ENCODE measurements at regions not wholly inside any gene's neighbourhood (a gene's known extent, or its start where the extent isn't known, plus 50 kb on each side); places are given as distances from the start of the nearest gene placed in this dataset.

GRCh38 chr6:168374051-168374502 is 54.5 kb upstream of the DACT2 start:
- no peak for TF ChIP-seq CTCF (optimal IDR thresholded peaks at IDR 0.05 in 1 of 3, IDR thresholded peaks at IDR 0.05 in 1 of 3, conservative IDR thresholded peaks at IDR 0.05 in 1 of 3; ENCODE audit: extremely low read depth in 1 of 3, insufficient read depth in 2 of 3, low read length in 3 of 3)
- no peak for TF ChIP-seq EZH2 (IDR thresholded peaks at IDR 0.05; ENCODE audit: low read length)
